Thyroid gland (tissue), 4 donors: ENCODE measurements at regions not wholly inside any gene's neighbourhood (a gene's known extent, or its start where the extent isn't known, plus 50 kb on each side); places are given as distances from the start of the nearest gene placed in this dataset.
A peak's percentile ranks its signal among the peaks of the same experiment; 100 is the strongest.
"Not testable (repeated sequence)": the region's sequence is repeated elsewhere in the genome, so short reads cannot be mapped to it uniquely, and the experiment has no call there.

Experiments
- DNase-seq, 2 donors: peaks; one replicate each; pipeline ENCODE4 v3.0.0-alpha.2; 2019
- H3K27ac ChIP-seq, 3 donors: fragments of 200-600 bp; sonication (generic); 1 replicate in 2 of 3; 2 replicates in 1 of 3; pipeline ENCODE4 v1.5.1; 2016 to 2019; ENCODE audit warnings: mild to moderate bottlenecking in 1 of 3, moderate library complexity in 1 of 3
- H3K27me3 ChIP-seq: fragments of 200-600 bp; sonication (generic); one replicate; pipeline ENCODE4 v1.5.1; 2019
- H3K36me3 ChIP-seq, 2 donors: fragments of 200-600 bp; sonication (generic); one replicate each; pipeline ENCODE4 v1.5.1; 2016 to 2019
- H3K4me1 ChIP-seq, 2 donors: fragments of 200-600 bp; sonication (generic); one replicate each; pipeline ENCODE4 v1.5.1; 2017 to 2019
- H3K4me3 ChIP-seq, 3 donors: fragments of 200-600 bp; sonication (generic); replicated peaks in 1 of 3; 1 replicate in 2 of 3; 2 replicates in 1 of 3; pipeline ENCODE4 v1.5.1; 2016; ENCODE audit warnings: mild to moderate bottlenecking in 1 of 3
- H3K9me3 ChIP-seq: fragments of 200-600 bp; sonication (generic); one replicate; pipeline ENCODE4 v1.5.1; 2017
- CTCF ChIP-seq, 6 experiments: fragments of 200-600 bp in 3 of 6; fragments of 450-650 bp in 3 of 6; sonication (generic) in 3 of 6; IDR thresholded peaks; one replicate each; pipeline ENCODE4 v1.5.1; 2016 to 2019; ENCODE audit warnings: antibody characterized with exemption in 6 of 6, mild to moderate bottlenecking in 2 of 6, inconsistent platforms in 1 of 6, moderate library complexity in 1 of 6
- POLR2A ChIP-seq, 2 donors: fragments of 450-650 bp; IDR thresholded peaks; one replicate each; pipeline ENCODE4 v1.6.1; 2017; ENCODE audit warnings: antibody characterized with exemption in 2 of 2, mild to moderate bottlenecking in 2 of 2, moderate library complexity in 1 of 2
- WGBS, 2 donors: methylation state at CpG; one replicate each; pipeline ENCODE4 v1.1.5; 2017; 5-methylcytosine and 5-hydroxymethylcytosine counted together
- intact Hi-C: fragments of 100-400 bp; cut with DNase I; formaldehyde crosslinking; loops from one replicate; pipeline ENCODE4 v1.15.1; 2023

GRCh38 chrY:18664559-18664958 is 109.0 kb downstream of the HSFY2 start:
- intact Hi-C loops: no loop called here
- Histone ChIP-seq H3K4me3 (no peak overlapping the region), H3K4me1 (no peaks in the 10 kb centered on the region), H3K27ac (no peak overlapping the region), H3K9me3 (no peaks in the 10 kb centered on the region), H3K27me3 (no peaks in the 10 kb centered on the region), H3K36me3 (no peaks in the 10 kb centered on the region)
- DNase-seq: no peak
- WGBS, 2 donors: 51 to 67% methylated on average over 2 of the region's 2 CpGs
- TF ChIP-seq CTCF (IDR thresholded peaks at IDR 0.05): no peak
- no peak for TF ChIP-seq POLR2A (IDR thresholded peaks at IDR 0.05)

- Histone ChIP-seq H3K4me3 (no peak overlapping the region), H3K4me1 (no peaks in the 10 kb centered on the region), H3K27me3 (no peaks in the 10 kb centered on the region), H3K36me3 (no peaks in the 10 kb centered on the region), H3K9me3 (no peaks in the 10 kb centered on the region), H3K27ac (no peak overlapping the region)
- peak; percentile 1 to 5 for DNase-seq
- WGBS, 2 donors: 24 to 35% methylated on average over 6 of the region's 6 CpGs
- intact Hi-C loops: no loop called here
- TF ChIP-seq CTCF (IDR thresholded peaks at IDR 0.05) (peak in 2 of 6 experiments; percentile 40 to 44), POLR2A (IDR thresholded peaks at IDR 0.05) (no peak)
Measured at GRCh38 chrY:18669790-18670189, 103.7 kb downstream of the HSFY2 start.

- Histone ChIP-seq H3K9me3 (no peaks in the 10 kb centered on the region), H3K36me3 (no peaks in the 10 kb centered on the region), H3K27ac (no peak overlapping the region), H3K4me3 (no peak overlapping the region), H3K27me3 (no peaks in the 10 kb centered on the region), H3K4me1 (no peaks in the 10 kb centered on the region)
- DNase-seq: no peak
- TF ChIP-seq POLR2A (IDR thresholded peaks at IDR 0.05) (no peak), CTCF (IDR thresholded peaks at IDR 0.05) (no peak)
- intact Hi-C loops: no loop called here
- 83 to 84% methylated on average over 4 of the region's 4 CpGs for WGBS, 2 donors
Measured at GRCh38 chrY:18671970-18672369, 101.6 kb downstream of the HSFY2 start.

- H3K36me3 ChIP-seq, H3K9me3 ChIP-seq, DNase-seq, intact Hi-C loops, H3K27ac ChIP-seq, H3K4me3 ChIP-seq, H3K27me3 ChIP-seq, H3K4me1 ChIP-seq: not testable (repeated sequence)
- WGBS, 2 donors: no CpG with 5 or more reads among the region's 1 CpG
Measured at GRCh38 chrY:18686027-18686426, 87.5 kb downstream of the HSFY2 start.

GRCh38 chrY:18688362-18688761 is 85.2 kb downstream of the HSFY2 start:
- DNase-seq, H3K4me1 ChIP-seq, H3K4me3 ChIP-seq, H3K9me3 ChIP-seq, H3K27ac ChIP-seq, intact Hi-C loops, H3K27me3 ChIP-seq, H3K36me3 ChIP-seq: not testable (repeated sequence)
- WGBS, 2 donors: no CpG with 5 or more reads among the region's 6 CpGs

- intact Hi-C loops, H3K27me3 ChIP-seq: not testable (repeated sequence)
- WGBS, 2 donors: no CpG with 5 or more reads among the region's 3 CpGs
Measured at GRCh38 chrY:18689420-18689819, 84.1 kb downstream of the HSFY2 start.

GRCh38 chrY:18689890-18690593 is 83.5 kb downstream of the HSFY2 start:
- H3K27me3 ChIP-seq, H3K4me3 ChIP-seq, H3K4me1 ChIP-seq, DNase-seq, intact Hi-C loops, H3K36me3 ChIP-seq, H3K9me3 ChIP-seq, H3K27ac ChIP-seq: not testable (repeated sequence)
- no CpG with 5 or more reads among the region's 9 CpGs for WGBS, 2 donors

More at GRCh38 chrY:18689420-18689819, 84.1 kb downstream of the HSFY2 start:
- not testable (repeated sequence) for H3K27ac ChIP-seq, H3K36me3 ChIP-seq, H3K9me3 ChIP-seq, H3K4me1 ChIP-seq, DNase-seq, H3K4me3 ChIP-seq

GRCh38 chrY:18696788-18697187 is 76.7 kb downstream of the HSFY2 start:
- H3K27me3 ChIP-seq, H3K4me3 ChIP-seq, intact Hi-C loops, H3K4me1 ChIP-seq, DNase-seq, H3K36me3 ChIP-seq, H3K27ac ChIP-seq, H3K9me3 ChIP-seq: not testable (repeated sequence)

GRCh38 chrY:18704198-18704597 is 69.3 kb downstream of the HSFY2 start:
- intact Hi-C loops, H3K9me3 ChIP-seq, H3K27ac ChIP-seq, H3K4me1 ChIP-seq, DNase-seq, H3K27me3 ChIP-seq, H3K4me3 ChIP-seq, H3K36me3 ChIP-seq: not testable (repeated sequence)
- WGBS, 2 donors: no CpG with 5 or more reads among the region's 1 CpG

- H3K27me3 ChIP-seq, H3K4me1 ChIP-seq, H3K27ac ChIP-seq, H3K9me3 ChIP-seq, DNase-seq, H3K36me3 ChIP-seq, H3K4me3 ChIP-seq, intact Hi-C loops: not testable (repeated sequence)
- no CpG with 5 or more reads among the region's 5 CpGs for WGBS, 2 donors
Measured at GRCh38 chrY:18711785-18712184, 61.8 kb downstream of the HSFY2 start.
